GM12878 (cell line): ENCODE measurements at regions not wholly inside any gene's neighbourhood (a gene's known extent, or its start where the extent isn't known, plus 50 kb on each side); places are given as distances from the start of the nearest gene placed in this dataset.

Experiments used
- CBFB ChIP-seq: IDR thresholded peaks from 2 replicates; pipeline ENCODE4 v1.6.1; 2016; ENCODE audit warnings: antibody characterized with exemption, low read depth
- CEBPB ChIP-seq, 2 experiments: fragments of 150-350 bp in 1 of 2; IDR thresholded peaks; 2 replicates each; pipeline ENCODE4 v1.6.1; 2012 to 2014; ENCODE audit warnings: low read depth in 2 of 2, low read length in 2 of 2, borderline replicate concordance in 1 of 2, inconsistent platforms in 1 of 2
- CTCF ChIP-seq, 3 experiments: IDR thresholded peaks in 2 of 3; conservative IDR thresholded peaks in 1 of 3; 2 replicates each; pipeline ENCODE4 v1.5.1; 2011; ENCODE audit warnings: low read depth in 3 of 3, low read length in 3 of 3, mild to moderate bottlenecking in 3 of 3, control low read depth in 2 of 3, moderate library complexity in 2 of 3, inconsistent platforms in 1 of 3, mixed read lengths in 1 of 3; ENCODE audit not compliant: control insufficient read depth in 2 of 3, insufficient read depth in 1 of 3; ENCODE audit errors: extremely low read depth in 1 of 3
- NR2F1 ChIP-seq: fragments of 450-650 bp; conservative IDR thresholded peaks from 2 replicates; pipeline ENCODE4 v1.6.1; 2017; ENCODE audit warnings: mild to moderate bottlenecking
- PBX3 ChIP-seq: IDR thresholded peaks from 2 replicates; pipeline ENCODE4 v1.6.1; 2011; ENCODE audit warnings: mild to moderate bottlenecking, low read depth, low read length, moderate library complexity; ENCODE audit not compliant: insufficient replicate concordance
- SP1 ChIP-seq: IDR thresholded peaks from one replicate; pipeline ENCODE4 v1.6.1; 2011; ENCODE audit warnings: low read depth, low read length
- SREBF2 ChIP-seq: IDR thresholded peaks from 2 replicates; pipeline ENCODE4 v1.6.1; 2012; ENCODE audit warnings: mild to moderate bottlenecking, low read length
- TAF1 ChIP-seq: IDR thresholded peaks from 2 replicates; pipeline ENCODE4 v1.6.1; 2011; ENCODE audit warnings: mild to moderate bottlenecking, low read depth, low read length, borderline replicate concordance
- YY1 ChIP-seq: IDR thresholded peaks from 2 replicates; pipeline ENCODE4 v1.6.1; 2011; ENCODE audit warnings: low read depth, mild to moderate bottlenecking, low read length

DNA sequence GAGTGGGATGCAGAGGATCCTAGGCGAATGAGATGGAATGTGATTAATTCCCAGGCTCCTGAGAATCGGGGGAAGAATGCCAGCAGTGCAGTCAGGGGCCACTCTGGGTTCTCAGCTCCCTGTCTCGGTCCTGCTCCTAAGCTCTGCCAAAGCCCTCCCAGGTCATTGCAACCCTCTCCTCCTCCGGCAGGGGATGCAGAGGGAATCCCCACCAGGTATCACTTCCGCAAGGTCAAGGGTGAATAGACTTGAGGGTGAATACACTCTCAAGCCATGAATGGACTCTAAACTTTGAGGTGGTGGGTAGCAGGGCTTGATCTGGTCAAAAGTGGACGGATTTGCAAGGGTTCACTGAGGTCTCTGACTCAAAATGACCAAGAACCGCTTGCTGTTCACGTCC lies 139.3 kb upstream of the MXRA5 start:
- TF ChIP-seq CEBPB (IDR thresholded peaks at IDR 0.05; ENCODE audit: borderline replicate concordance in 1 of 2, low read depth in 2 of 2, low read length in 2 of 2) (no peak), SP1 (no peak), NR2F1 (no peak), SREBF2 (no peak), TAF1 (no peak), CBFB (no peak), YY1 (no peak), CTCF (IDR thresholded peaks at IDR 0.05 in 2 of 3, conservative IDR thresholded peaks at IDR 0.05 in 1 of 3; ENCODE audit: control insufficient read depth in 2 of 3, extremely low read depth in 1 of 3, insufficient read depth in 1 of 3, low read depth in 3 of 3, low read length in 3 of 3) (no peak), PBX3 (no peak)
